PC-3 (cell line): ENCODE measurements at regions not wholly inside any gene's neighbourhood (a gene's known extent, or its start where the extent isn't known, plus 50 kb on each side); places are given as distances from the start of the nearest gene placed in this dataset.

ENCODE experiments used
- ATAC-seq: fragments of 200-7000 bp; cut with Tn5 transposase; 2 replicates; pipeline ENCODE4 v1.9.1; 2020; ENCODE audit warnings: mild to moderate bottlenecking, moderate library complexity
- BruUV-seq: library from RNA; stranded (reverse); fragments of 400-500 nt; replicated peaks from 2 replicates; lab custom pipeline; 2021; lab: Mats Ljungman, UMichigan
- CTCF ChIA-PET: fragments of 300-600 bp; sonication (Branson Sonifier 250); formaldehyde crosslinking; loops from one replicate; lab custom pipeline; 2022; ENCODE audit warnings: antibody characterized with exemption; lab: Charles Lee
- POLR2A ChIA-PET: fragments of 300-600 bp; sonication (Branson Sonifier 250); formaldehyde crosslinking; loops from one replicate; lab custom pipeline; 2022; ENCODE audit warnings: antibody characterized with exemption; ENCODE audit not compliant: unreplicated experiment; lab: Charles Lee
- DNase-seq: peaks from one replicate; pipeline ENCODE4 v3.0.0-alpha.2; 2015
- H2AFZ ChIP-seq: fragments of 300-600 bp; sonication (generic); 2 replicates; pipeline ENCODE4 v1.6.0; 2016; ENCODE audit warnings: antibody characterized with exemption, low read length
- H3F3A ChIP-seq: fragments of 300-600 bp; sonication (generic); one replicate; pipeline ENCODE4 v1.6.0; 2017; ENCODE audit warnings: antibody characterized with exemption, low read length, control low read depth, mild to moderate bottlenecking; ENCODE audit not compliant: unreplicated experiment
- H3K27ac ChIP-seq: fragments of 300-600 bp; sonication (generic); 2 replicates; pipeline ENCODE4 v1.5.1; 2016; ENCODE audit warnings: mild to moderate bottlenecking, low read length
- H3K27me3 ChIP-seq: fragments of 300-600 bp; sonication (generic); 2 replicates; pipeline ENCODE4 v1.6.1; 2016; ENCODE audit warnings: low read length, mixed read lengths
- H3K36me3 ChIP-seq: fragments of 300-600 bp; sonication (generic); 2 replicates; pipeline ENCODE4 v1.6.1; 2016; ENCODE audit warnings: low read depth, mixed run types, low read length, mixed read lengths
- H3K4me1 ChIP-seq: fragments of 300-600 bp; sonication (generic); 2 replicates; pipeline ENCODE4 v1.5.1; 2016; ENCODE audit warnings: low read length; ENCODE audit not compliant: insufficient read depth
- H3K4me2 ChIP-seq: fragments of 300-600 bp; sonication (generic); 2 replicates; pipeline ENCODE4 v1.6.0; 2016; ENCODE audit warnings: low read length
- H3K4me3 ChIP-seq: fragments of 300-600 bp; sonication (generic); 2 replicates; pipeline ENCODE4 v1.5.1; 2016; ENCODE audit warnings: mild to moderate bottlenecking, low read length, mixed read lengths
- H3K79me2 ChIP-seq: fragments of 300-600 bp; sonication (generic); 2 replicates; pipeline ENCODE4 v1.6.1; 2017; ENCODE audit warnings: low read length, mixed read lengths
- H3K9ac ChIP-seq: fragments of 300-600 bp; sonication (generic); 2 replicates; pipeline ENCODE4 v1.6.0; 2016; ENCODE audit warnings: mild to moderate bottlenecking, low read length
- H3K9me2 ChIP-seq: fragments of 300-600 bp; sonication (generic); replicated peaks from 2 replicates; pipeline ENCODE4 v1.6.1; 2016; ENCODE audit warnings: mixed run types, low read length, mixed read lengths
- H3K9me3 ChIP-seq: fragments of 300-600 bp; sonication (generic); 2 replicates; pipeline ENCODE4 v1.6.1; 2016; ENCODE audit warnings: low read length, mixed read lengths
- H4K20me1 ChIP-seq: fragments of 300-600 bp; sonication (generic); 2 replicates; pipeline ENCODE4 v1.6.1; 2016; ENCODE audit warnings: low read length, mixed read lengths
- CTCF ChIP-seq: fragments of 300-600 bp; sonication (generic); conservative IDR thresholded peaks from 2 replicates; pipeline ENCODE4 v1.5.1; 2017; ENCODE audit warnings: antibody characterized with exemption, low read depth, mild to moderate bottlenecking, low read length
- EZH2 ChIP-seq: fragments of 300-600 bp; sonication (generic); IDR thresholded peaks from one replicate; pipeline ENCODE4 v1.6.1; 2017; ENCODE audit warnings: antibody characterized with exemption, mild to moderate bottlenecking, low read length; ENCODE audit not compliant: unreplicated experiment
- EZH2phosphoT487 ChIP-seq: fragments of 300-600 bp; sonication (generic); IDR thresholded peaks from 2 replicates; pipeline ENCODE4 v1.6.1; 2018; ENCODE audit warnings: mild to moderate bottlenecking, antibody characterized with exemption, low read length, borderline replicate concordance
- intact Hi-C: fragments of 100-400 bp; cut with micrococcal nuclease; formaldehyde crosslinking; loops from 2 replicates; pipeline ENCODE4 v1.9.0; 2023

GRCh38 chr14:97416550-97416949, 619.4 kb downstream of the VRK1 start:
- no peaks in the 10 kb centered on the region for H3K36me3 ChIP-seq
- no peak overlapping the region for H3K27ac ChIP-seq
- H3F3A ChIP-seq: no peaks in the 10 kb centered on the region
- no peak overlapping the region for H3K9ac ChIP-seq
- ChIA-PET POLR2A (no interaction called here), CTCF (no interaction called here)
- peaks cover 95% of the 10 kb centered on the region for H3K27me3 ChIP-seq
- no peaks in the 10 kb centered on the region for H3K79me2 ChIP-seq
- no peak overlapping the region for H2AFZ ChIP-seq
- H3K9me3 ChIP-seq: no peaks in the 10 kb centered on the region
- intact Hi-C loops: no loop called here
- no peak overlapping the region for H3K4me2 ChIP-seq
- H3K4me3 ChIP-seq: no peak overlapping the region
- BruUV-seq: no TSS peak
- H3K4me1 ChIP-seq: no peaks in the 10 kb centered on the region
- H3K9me2 ChIP-seq: no peaks in the 10 kb centered on the region
- TF ChIP-seq CTCF: no peak
- TF ChIP-seq EZH2phosphoT487: no peak
- TF ChIP-seq EZH2: no peak
- DNase-seq (no peak), ATAC-seq (no peak)
- H4K20me1 ChIP-seq: no peaks in the 10 kb centered on the region

GRCh38 chr14:97417331-97417730, 620.1 kb downstream of the VRK1 start:
- H3K4me3 ChIP-seq: no peak overlapping the region
- POLR2A ChIA-PET: no interaction called here
- BruUV-seq: no TSS peak

More at GRCh38 chr14:97417331-97417730, 620.1 kb downstream of the VRK1 start:
- Histone ChIP-seq H3K79me2 (no peaks in the 10 kb centered on the region), H3K9me3 (no peaks in the 10 kb centered on the region), H3K4me1 (no peaks in the 10 kb centered on the region), H3K27ac (no peak overlapping the region), H3K27me3 (peaks cover 95% of the 10 kb centered on the region), H4K20me1 (no peaks in the 10 kb centered on the region), H3K9ac (no peak overlapping the region), H3K9me2 (no peaks in the 10 kb centered on the region), H3K36me3 (no peaks in the 10 kb centered on the region), H3K4me2 (no peak overlapping the region), H3F3A (no peaks in the 10 kb centered on the region), H2AFZ (no peak overlapping the region)
- TF ChIP-seq EZH2 (no peak), EZH2phosphoT487 (no peak), CTCF (no peak)
- CTCF ChIA-PET: no interaction called here
- ATAC-seq: no peak
- intact Hi-C loops: no loop called here
- no peak for DNase-seq
